Endothelial cell of umbilical vein (primary cell): ENCODE measurements at regions not wholly inside any gene's neighbourhood (a gene's known extent, or its start where the extent isn't known, plus 50 kb on each side); places are given as distances from the start of the nearest gene placed in this dataset.

ENCODE experiments used
- EZH2 ChIP-seq: IDR thresholded peaks from 2 replicates; pipeline ENCODE4 v1.6.1; 2012; ENCODE audit warnings: borderline replicate concordance, low read depth, mild to moderate bottlenecking, moderate library complexity, low read length, inconsistent platforms; ENCODE audit not compliant: severe bottlenecking
- GATA2 ChIP-seq: IDR thresholded peaks from 2 replicates; pipeline ENCODE4 v1.7.0; 2011; ENCODE audit warnings: low read depth, mild to moderate bottlenecking, moderate library complexity, mixed read lengths, low read length; ENCODE audit not compliant: insufficient read length, insufficient read depth
- JUN ChIP-seq: IDR thresholded peaks from 2 replicates; pipeline ENCODE4 v1.6.1; 2011; ENCODE audit warnings: borderline replicate concordance, low read depth; ENCODE audit not compliant: insufficient read length, insufficient read depth
- MYC ChIP-seq: IDR thresholded peaks from one replicate; pipeline ENCODE4 v1.6.1; 2011; ENCODE audit warnings: mild to moderate bottlenecking, low read depth, low read length
- POLR2A ChIP-seq: IDR thresholded peaks from 2 replicates; pipeline ENCODE4 v1.6.1; 2012; ENCODE audit warnings: low read depth, mild to moderate bottlenecking, control low read depth, low read length
- POLR2AphosphoS5 ChIP-seq: IDR thresholded peaks from 2 replicates; pipeline ENCODE4 v1.6.1; 2012; ENCODE audit warnings: low read depth, mild to moderate bottlenecking, control low read depth, low read length, moderate library complexity; ENCODE audit not compliant: insufficient read depth
- TF ChIP-seq, protein P1 (sequence below), 2 donors: IDR thresholded peaks; 1 replicate in 1 of 2; 2 replicates in 1 of 2; pipeline ENCODE4 v1.5.1; 2011; ENCODE audit warnings: low read length in 2 of 2, mild to moderate bottlenecking in 2 of 2, moderate library complexity in 2 of 2, control low read depth in 1 of 2, inconsistent platforms in 1 of 2, low read depth in 1 of 2; ENCODE audit not compliant: insufficient read depth in 1 of 2; ENCODE audit errors: extremely low read depth in 1 of 2
- TF ChIP-seq, protein P2 (sequence below): IDR thresholded peaks from 2 replicates; pipeline ENCODE4 v1.6.1; 2011; ENCODE audit not compliant: insufficient read depth, insufficient read length

- TF ChIP-seq, protein P1, sequence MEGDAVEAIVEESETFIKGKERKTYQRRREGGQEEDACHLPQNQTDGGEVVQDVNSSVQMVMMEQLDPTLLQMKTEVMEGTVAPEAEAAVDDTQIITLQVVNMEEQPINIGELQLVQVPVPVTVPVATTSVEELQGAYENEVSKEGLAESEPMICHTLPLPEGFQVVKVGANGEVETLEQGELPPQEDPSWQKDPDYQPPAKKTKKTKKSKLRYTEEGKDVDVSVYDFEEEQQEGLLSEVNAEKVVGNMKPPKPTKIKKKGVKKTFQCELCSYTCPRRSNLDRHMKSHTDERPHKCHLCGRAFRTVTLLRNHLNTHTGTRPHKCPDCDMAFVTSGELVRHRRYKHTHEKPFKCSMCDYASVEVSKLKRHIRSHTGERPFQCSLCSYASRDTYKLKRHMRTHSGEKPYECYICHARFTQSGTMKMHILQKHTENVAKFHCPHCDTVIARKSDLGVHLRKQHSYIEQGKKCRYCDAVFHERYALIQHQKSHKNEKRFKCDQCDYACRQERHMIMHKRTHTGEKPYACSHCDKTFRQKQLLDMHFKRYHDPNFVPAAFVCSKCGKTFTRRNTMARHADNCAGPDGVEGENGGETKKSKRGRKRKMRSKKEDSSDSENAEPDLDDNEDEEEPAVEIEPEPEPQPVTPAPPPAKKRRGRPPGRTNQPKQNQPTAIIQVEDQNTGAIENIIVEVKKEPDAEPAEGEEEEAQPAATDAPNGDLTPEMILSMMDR (IDR thresholded peaks at IDR 0.05; ENCODE audit: extremely low read depth in 1 of 2, insufficient read depth in 1 of 2, low read depth in 1 of 2, low read length in 2 of 2), result no peak
- TF ChIP-seq JUN (no peak), EZH2 (no peak), POLR2AphosphoS5 (no peak), POLR2A (no peak), MYC (no peak), GATA2 (no peak)
- TF ChIP-seq, protein P2, sequence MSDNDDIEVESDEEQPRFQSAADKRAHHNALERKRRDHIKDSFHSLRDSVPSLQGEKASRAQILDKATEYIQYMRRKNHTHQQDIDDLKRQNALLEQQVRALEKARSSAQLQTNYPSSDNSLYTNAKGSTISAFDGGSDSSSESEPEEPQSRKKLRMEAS, result no peak
These were observed 440.0 kb downstream of the TUSC7 start for GRCh38 chr3:117149584-117149983.
